GM23338 (cell line): ENCODE measurements at regions not wholly inside any gene's neighbourhood (a gene's known extent, or its start where the extent isn't known, plus 50 kb on each side); places are given as distances from the start of the nearest gene placed in this dataset.

Experiments used
- ATAC-seq: fragments of 200-7000 bp; cut with Tn5 transposase; 3 replicates; pipeline ENCODE4 v1.9.1; 2020
- DNase-seq: peaks from one replicate; pipeline ENCODE4 v3.0.0-alpha.2; 2015; ENCODE audit warnings: low spot score
- H2AFZ ChIP-seq: fragments of 200-600 bp; sonication (generic); 2 replicates; pipeline ENCODE4 v1.8.0; 2016; ENCODE audit warnings: antibody characterized with exemption, mild to moderate bottlenecking, moderate library complexity
- H3F3A ChIP-seq: fragments of 200-600 bp; sonication (generic); replicated peaks from 2 replicates; pipeline ENCODE4 v1.8.0; 2017; ENCODE audit warnings: antibody characterized with exemption, mixed run types, low read depth
- H3K27ac ChIP-seq: fragments of 200-600 bp; sonication (generic); 2 replicates; pipeline ENCODE4 v1.6.1; 2016; ENCODE audit warnings: low read depth
- H3K27me3 ChIP-seq: fragments of 200-600 bp; sonication (generic); 2 replicates; pipeline ENCODE4 v1.8.0; 2016; ENCODE audit warnings: mild to moderate bottlenecking, mixed run types, moderate library complexity; ENCODE audit not compliant: insufficient read depth
- H3K36me3 ChIP-seq: fragments of 200-600 bp; sonication (generic); 2 replicates; pipeline ENCODE4 v1.8.0; 2016; ENCODE audit warnings: mild to moderate bottlenecking; ENCODE audit not compliant: insufficient read depth
- H3K4me1 ChIP-seq: fragments of 200-600 bp; sonication (generic); 2 replicates; pipeline ENCODE4 v1.8.0; 2016; ENCODE audit warnings: mild to moderate bottlenecking, moderate library complexity; ENCODE audit not compliant: insufficient read depth
- H3K4me2 ChIP-seq: fragments of 200-600 bp; sonication (generic); 2 replicates; pipeline ENCODE4 v1.7.1; 2017; ENCODE audit warnings: mixed run types
- H3K4me3 ChIP-seq: fragments of 200-600 bp; sonication (generic); 2 replicates; pipeline ENCODE4 v1.6.1; 2016; ENCODE audit warnings: mixed run types
- H3K79me2 ChIP-seq: fragments of 200-600 bp; sonication (generic); replicated peaks from 2 replicates; pipeline ENCODE4 v1.8.0; 2017; ENCODE audit warnings: mild to moderate bottlenecking; ENCODE audit not compliant: insufficient read depth
- H3K9me2 ChIP-seq: fragments of 200-600 bp; sonication (generic); 2 replicates; pipeline ENCODE4 v1.8.0; 2017; ENCODE audit not compliant: insufficient read depth
- H4K20me1 ChIP-seq: fragments of 200-600 bp; sonication (generic); replicated peaks from 2 replicates; pipeline ENCODE4 v1.8.0; 2017; ENCODE audit warnings: mild to moderate bottlenecking; ENCODE audit not compliant: insufficient read depth
- H3K27ac Mint-ChIP-seq: 2 replicates; pipeline ENCODE4 v1.8.0; 2020; ENCODE audit warnings: inconsistent platforms, mild to moderate bottlenecking, moderate library complexity, mixed read lengths
- H3K27me3 Mint-ChIP-seq: 3 replicates; pipeline ENCODE4 v1.8.0; 2022; ENCODE audit warnings: low read depth, mild to moderate bottlenecking, moderate library complexity, mixed read lengths, inconsistent platforms; ENCODE audit not compliant: insufficient read depth, poor library complexity
- H3K36me3 Mint-ChIP-seq: 3 replicates; pipeline ENCODE4 v1.8.0; 2021; ENCODE audit warnings: low read depth, mild to moderate bottlenecking, inconsistent platforms, moderate library complexity, mixed read lengths
- H3K4me1 Mint-ChIP-seq: 3 replicates; pipeline ENCODE4 v1.8.0; 2020; ENCODE audit warnings: mild to moderate bottlenecking, inconsistent platforms, mixed read lengths
- H3K4me3 Mint-ChIP-seq: 3 replicates; pipeline ENCODE4 v1.8.0; 2021; ENCODE audit warnings: moderate library complexity, mild to moderate bottlenecking, inconsistent platforms, mixed read lengths
- H3K9me3 Mint-ChIP-seq: 3 replicates; pipeline ENCODE4 v1.8.0; 2020; ENCODE audit warnings: moderate library complexity, mild to moderate bottlenecking, inconsistent platforms, mixed read lengths
- CREB1 ChIP-seq: fragments of 250-450 bp; sonication (Bioruptor Pico); IDR thresholded peaks from 2 replicates; pipeline ENCODE4 v1.5.0; 2020; ENCODE audit warnings: low read depth, mild to moderate bottlenecking, moderate library complexity
- CTCF ChIP-seq, 2 experiments: fragments of 200-600 bp in 1 of 2; sonication (generic) in 1 of 2; conservative IDR thresholded peaks; 2 replicates each; pipeline versions ENCODE4 v1.5.1 to v1.6.1; 2016 to 2017; ENCODE audit warnings: antibody characterized with exemption in 2 of 2, low read depth in 2 of 2, mild to moderate bottlenecking in 2 of 2, moderate library complexity in 1 of 2
- ETS1 ChIP-seq: IDR thresholded peaks from 2 replicates; pipeline ENCODE4 v1.6.1; 2016; ENCODE audit warnings: antibody characterized with exemption
- EZH2 ChIP-seq: fragments of 200-600 bp; sonication (generic); IDR thresholded peaks from one replicate; pipeline ENCODE4 v1.8.0; 2017; ENCODE audit warnings: antibody characterized with exemption, mild to moderate bottlenecking, low read depth; ENCODE audit not compliant: unreplicated experiment
- EZH2phosphoT487 ChIP-seq: fragments of 200-600 bp; sonication (generic); IDR thresholded peaks from one replicate; pipeline ENCODE4 v1.8.1; 2018; ENCODE audit warnings: antibody characterized with exemption; ENCODE audit not compliant: unreplicated experiment
- JUNB ChIP-seq: IDR thresholded peaks from one replicate; pipeline ENCODE4 v1.6.1; 2016; ENCODE audit warnings: antibody characterized with exemption; ENCODE audit not compliant: unreplicated experiment
- POLR2AphosphoS5 ChIP-seq: IDR thresholded peaks from 2 replicates; pipeline ENCODE4 v1.6.1; 2016; ENCODE audit warnings: antibody characterized with exemption, low read depth
- STAT1 ChIP-seq: IDR thresholded peaks from one replicate; pipeline ENCODE4 v1.6.1; 2016; ENCODE audit warnings: antibody characterized with exemption; ENCODE audit not compliant: unreplicated experiment
- ZNF114 ChIP-seq: fragments of 250-450 bp; sonication (Bioruptor Pico); IDR thresholded peaks from 2 replicates; pipeline ENCODE4 v1.5.0; 2020; ENCODE audit warnings: mild to moderate bottlenecking, moderate library complexity
- ZNF331 ChIP-seq: fragments of 250-450 bp; sonication (Bioruptor Pico); IDR thresholded peaks from 2 replicates; pipeline ENCODE4 v1.5.0; 2020; ENCODE audit warnings: low read depth, mild to moderate bottlenecking, moderate library complexity
- ZNF462 ChIP-seq: fragments of 250-450 bp; sonication (Bioruptor Pico); IDR thresholded peaks from 2 replicates; pipeline ENCODE4 v1.5.0; 2020; ENCODE audit warnings: mild to moderate bottlenecking, moderate library complexity

GRCh38 chr20:18916886-18917750 is 103.5 kb downstream of the SCP2D1 start (continued):
- TF ChIP-seq CTCF (conservative IDR thresholded peaks at IDR 0.05; ENCODE audit: low read depth in 2 of 2) (no peak), POLR2AphosphoS5 (no peak), STAT1 (no peak)

GRCh38 chr20:18919996-18920395 is 106.4 kb downstream of the SCP2D1 start:
- no peak overlapping the region for H3K4me3 Mint-ChIP-seq
- H3K36me3 Mint-ChIP-seq: no peaks in the 10 kb centered on the region; the same call in 1 of the 3 replicates
- Histone ChIP-seq H3F3A (no peaks in the 10 kb centered on the region), H3K9me2 (peaks cover 11% of the 10 kb centered on the region), H3K4me3 (no peak overlapping the region), H2AFZ (no peak overlapping the region), H3K27me3 (no peaks in the 10 kb centered on the region), H3K27ac (no peak overlapping the region), H3K4me2 (no peak overlapping the region), H3K4me1 (no peaks in the 10 kb centered on the region; the same call in 1 of the 2 replicates), H3K36me3 (no peaks in the 10 kb centered on the region), H3K79me2 (no peaks in the 10 kb centered on the region), H4K20me1 (no peaks in the 10 kb centered on the region)
- DNase-seq: no peak
- no peaks in the 10 kb centered on the region for H3K4me1 Mint-ChIP-seq
- ATAC-seq: no peak
- H3K27me3 Mint-ChIP-seq: peaks cover 3% of the 10 kb centered on the region
- no peaks in the 10 kb centered on the region; the same call in 2 of the 3 replicates for H3K9me3 Mint-ChIP-seq
- H3K27ac Mint-ChIP-seq: no peak overlapping the region
- TF ChIP-seq ETS1 (no peak), CTCF (conservative IDR thresholded peaks at IDR 0.05; ENCODE audit: low read depth in 2 of 2) (no peak), ZNF114 (no peak), POLR2AphosphoS5 (no peak), ZNF462 (CRISPR knock-in tag) (no peak), EZH2 (no peak), CREB1 (CRISPR knock-in tag) (no peak), ZNF331 (CRISPR knock-in tag) (no peak), JUNB (no peak), EZH2phosphoT487 (no peak), STAT1 (no peak)
